ENCODE measurements at regions not wholly inside any gene's neighbourhood (a gene's known extent, or its start where the extent isn't known, plus 50 kb on each side); places are given as distances from the start of the nearest gene placed in this dataset.
"Not testable (repeated sequence)": the region's sequence is repeated elsewhere in the genome, so short reads cannot be mapped to it uniquely, and the experiment has no call there.

- not testable (repeated sequence) for DNase-seq (ENCODE audit: low read depth, low spot score)
These were observed 155.2 kb upstream of the TPTE start for GRCh38 chr21:10366210-10366609.

GRCh38 chr21:10367586-10367985 lies 153.8 kb upstream of the TPTE start:
- DNase-seq (ENCODE audit: low read depth, low spot score), result not testable (repeated sequence)

DNA sequence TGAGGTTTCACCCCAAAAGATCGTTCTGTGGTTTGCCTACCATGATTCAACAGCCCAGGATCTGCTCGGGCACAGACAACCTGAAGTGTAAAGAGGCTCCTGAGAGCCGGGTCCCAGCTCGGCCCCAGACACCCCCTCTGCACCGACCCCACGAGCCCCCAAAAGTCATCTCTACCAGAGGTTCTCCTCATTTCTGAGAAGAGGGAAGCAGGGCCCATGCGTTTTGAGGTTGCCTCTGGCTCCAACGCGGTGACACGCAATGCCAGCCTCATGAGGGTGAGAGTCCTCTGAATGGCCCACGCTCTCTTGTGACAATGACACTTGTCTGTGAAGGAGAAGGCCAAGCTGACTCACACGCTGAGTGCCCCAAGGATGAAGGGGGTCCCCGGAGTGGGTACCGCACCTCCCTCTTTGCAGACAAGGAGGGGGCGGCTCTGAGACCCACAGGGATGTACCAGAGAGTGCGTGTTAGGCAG lies 153.0 kb upstream of the TPTE start:
- not testable (repeated sequence) for DNase-seq (ENCODE audit: low read depth, low spot score)

GRCh38 chr21:10369289-10369688 lies 152.1 kb upstream of the TPTE start:
- DNase-seq (ENCODE audit: low read depth, low spot score), result not testable (repeated sequence)

DNA sequence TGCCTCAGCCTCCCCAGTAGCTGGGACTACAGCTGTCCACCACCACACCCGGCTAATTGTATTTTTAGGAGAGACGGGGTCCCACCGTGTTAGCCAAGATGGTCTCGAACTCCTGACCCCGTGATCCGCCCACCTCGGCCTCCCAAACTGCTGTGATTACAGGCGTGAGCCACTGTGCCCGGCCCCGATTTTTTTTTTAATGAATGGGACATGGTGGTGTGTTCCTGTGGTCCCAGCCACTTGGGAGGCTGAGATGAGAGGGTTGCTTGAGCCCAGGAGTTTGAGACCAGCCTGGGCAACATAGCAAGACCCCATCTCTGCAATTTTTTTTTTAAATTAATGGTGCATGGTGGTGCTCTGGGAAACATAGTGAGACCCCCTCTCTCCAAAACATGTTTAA lies 143.6 kb upstream of the TPTE start:
- not testable (repeated sequence) for DNase-seq (ENCODE audit: low read depth, low spot score)

- not testable (repeated sequence) for DNase-seq (ENCODE audit: low read depth, low spot score)
These were observed 141.6 kb upstream of the TPTE start for GRCh38 chr21:10379816-10380215.

DNA sequence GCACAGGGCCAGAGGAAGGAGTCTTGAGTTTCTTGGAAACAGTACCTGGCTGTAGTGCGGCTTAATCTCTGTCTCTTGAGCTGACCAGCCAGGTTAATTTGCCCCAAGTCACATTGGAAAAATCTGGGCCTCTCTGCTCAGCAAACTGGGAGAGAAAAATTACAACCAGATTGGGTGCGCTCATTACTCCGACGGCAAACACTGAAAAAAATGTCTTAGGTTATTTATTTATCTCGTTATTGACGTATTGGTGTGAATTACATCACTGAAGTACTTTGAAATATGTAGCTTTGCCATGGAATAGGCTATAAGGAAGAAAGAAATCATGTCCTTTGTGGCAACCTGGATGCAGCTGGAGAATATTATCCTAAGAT lies 139.7 kb upstream of the TPTE start:
- not testable (repeated sequence) for DNase-seq (ENCODE audit: low read depth, low spot score)

- DNase-seq (ENCODE audit: low read depth, low spot score), result not testable (repeated sequence)
These were observed 139.2 kb upstream of the TPTE start for GRCh38 chr21:10382135-10382534.

DNA sequence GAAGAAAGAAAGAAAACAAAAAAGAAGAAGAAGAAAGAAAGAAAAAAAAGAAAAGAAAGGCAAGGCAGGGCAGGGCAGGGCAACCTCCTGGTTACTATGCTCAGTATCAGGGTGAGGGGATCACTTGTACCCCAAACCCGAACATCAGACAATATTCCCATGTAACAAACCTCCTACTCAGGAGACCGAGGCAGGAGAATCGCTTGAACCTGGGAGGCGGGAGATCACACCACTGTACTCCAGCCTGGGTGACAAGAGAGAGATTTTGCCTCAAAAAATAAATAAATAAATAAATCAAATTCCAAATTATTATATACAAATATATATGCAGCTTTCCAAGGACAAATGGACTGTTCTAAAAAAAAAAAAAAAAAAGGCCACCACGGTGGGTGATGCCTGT lies 138.8 kb upstream of the TPTE start:
- not testable (repeated sequence) for DNase-seq (ENCODE audit: low read depth, low spot score)

DNA sequence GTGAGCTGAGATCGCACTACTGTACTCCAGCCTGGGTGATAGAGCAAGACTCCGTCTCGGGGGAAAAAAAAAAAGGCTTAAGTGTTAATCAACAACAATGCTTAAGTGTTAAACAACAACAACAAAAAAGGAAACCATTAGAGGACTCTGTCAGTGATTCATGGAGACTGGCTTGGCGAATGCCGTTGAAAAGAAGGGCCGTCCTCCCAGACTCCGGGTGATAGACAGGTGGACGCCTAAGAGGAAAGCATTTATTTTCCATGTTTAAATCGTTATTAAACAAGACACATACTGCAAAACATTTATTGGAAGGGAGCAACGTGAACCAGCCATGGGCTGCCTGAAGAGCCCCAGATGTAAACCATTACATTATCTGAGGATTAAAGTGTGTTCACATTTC lies 137.8 kb upstream of the TPTE start:
- not testable (repeated sequence) for DNase-seq (ENCODE audit: low read depth, low spot score)

DNA sequence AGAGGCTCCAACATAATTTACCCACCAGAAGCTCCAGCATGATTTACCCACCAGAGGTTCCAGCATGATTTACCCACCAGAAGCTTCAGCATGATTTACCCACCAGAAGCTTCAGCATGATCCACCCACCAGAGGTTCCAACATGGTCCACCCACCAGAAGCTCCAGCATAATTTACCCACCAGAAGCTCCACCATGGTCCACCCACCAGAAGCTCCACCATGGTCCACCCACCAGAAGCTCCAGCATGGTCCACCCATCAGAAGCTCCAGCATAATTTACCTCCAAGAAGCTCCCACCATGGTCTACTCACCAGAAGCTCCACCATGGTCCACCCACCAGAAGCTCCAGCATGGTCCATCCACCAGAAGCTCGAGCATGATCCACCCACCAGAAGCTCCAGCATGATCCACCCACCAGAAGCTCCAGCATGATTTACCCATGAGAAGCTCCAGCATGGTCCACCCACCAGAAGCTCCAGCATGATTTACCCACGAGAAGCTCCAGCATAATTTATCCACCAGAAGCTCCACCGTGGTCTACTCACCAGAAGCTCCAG lies 137.0 kb upstream of the TPTE start:
- not testable (repeated sequence) for DNase-seq (ENCODE audit: low read depth, low spot score)

DNA sequence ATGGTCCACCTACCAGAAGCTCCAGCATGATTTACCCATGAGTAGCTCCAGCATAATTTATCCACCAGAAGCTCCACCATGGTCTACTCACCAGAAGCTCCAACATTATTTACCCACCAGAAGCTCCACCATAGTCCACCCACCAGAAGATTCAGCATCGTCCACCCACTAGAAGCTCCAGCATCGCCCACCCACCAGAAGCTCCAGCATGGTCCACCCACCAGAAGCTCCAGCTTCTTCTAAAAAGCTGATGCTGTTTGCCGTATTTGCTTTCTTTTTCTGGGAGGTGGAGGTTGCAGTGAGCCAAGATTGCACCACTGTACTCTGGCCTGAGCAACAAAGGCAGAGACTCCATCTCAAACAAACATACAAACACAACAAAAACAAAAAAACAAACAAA lies 136.2 kb upstream of the TPTE start:
- not testable (repeated sequence) for DNase-seq (ENCODE audit: low read depth, low spot score)

GRCh38 chr21:10385898-10386527 lies 135.4 kb upstream of the TPTE start:
- DNase-seq (ENCODE audit: low read depth, low spot score), result not testable (repeated sequence)

DNA sequence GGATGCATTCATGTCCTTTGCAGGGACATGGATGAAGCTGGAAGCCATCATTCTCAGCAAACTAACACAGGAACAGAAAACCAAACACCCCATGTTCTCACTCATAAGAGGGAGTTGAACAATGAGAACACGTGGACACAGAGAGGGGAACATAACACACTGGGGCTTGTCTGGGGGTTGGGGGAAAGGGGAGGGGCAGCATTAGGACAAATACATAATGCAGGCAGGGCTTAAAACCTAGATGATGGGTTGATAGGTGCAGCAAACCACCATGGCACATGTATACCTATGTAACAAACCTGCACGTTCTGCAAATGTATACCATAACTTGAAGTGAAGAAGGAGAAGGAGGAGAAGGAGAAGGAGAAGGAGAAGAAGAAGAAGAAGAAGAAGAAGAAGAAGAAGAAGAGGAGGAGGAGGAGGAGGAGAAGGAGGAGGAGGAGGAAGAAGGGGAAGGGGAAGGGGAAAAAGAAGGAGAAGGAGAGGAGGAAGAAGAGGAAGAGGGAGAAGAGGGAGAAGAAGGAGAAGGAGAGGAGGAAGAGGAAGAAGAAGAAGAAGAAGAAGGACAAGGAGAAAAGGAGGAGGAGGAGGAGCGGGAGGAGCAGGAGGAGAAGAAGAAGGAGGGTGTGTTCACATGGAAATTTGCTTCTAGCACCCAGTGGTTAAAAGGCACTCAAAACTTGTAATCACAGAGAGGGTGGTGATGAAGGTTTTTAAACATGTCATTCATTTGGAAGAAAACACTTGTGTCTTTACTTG lies 133.5 kb upstream of the TPTE start:
- DNase-seq (ENCODE audit: low read depth, low spot score), result not testable (repeated sequence)

DNA sequence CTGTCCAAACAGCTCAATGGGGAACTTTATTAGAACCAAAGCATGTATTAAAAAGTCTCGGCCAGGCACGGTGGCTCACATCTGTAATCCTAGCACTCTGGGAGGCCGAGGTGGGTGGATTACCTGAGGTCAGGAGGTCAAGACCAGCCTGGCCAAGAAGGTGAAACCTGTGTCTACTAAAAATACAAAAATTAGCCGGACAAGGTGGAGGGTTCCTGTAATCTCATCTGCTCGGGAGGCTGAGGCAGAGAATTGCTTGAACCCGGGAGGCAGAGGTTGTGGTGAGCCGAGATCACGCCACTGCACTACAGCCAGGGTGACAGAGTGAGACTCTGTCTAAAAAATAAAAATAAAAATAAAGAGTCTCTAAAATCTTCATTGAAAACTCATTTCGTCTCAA lies 132.8 kb upstream of the TPTE start:
- DNase-seq (ENCODE audit: low read depth, low spot score), result not testable (repeated sequence)

- DNase-seq (ENCODE audit: low read depth, low spot score), result not testable (repeated sequence)
These were observed 129.1 kb upstream of the TPTE start for GRCh38 chr21:10392301-10392700.

DNA sequence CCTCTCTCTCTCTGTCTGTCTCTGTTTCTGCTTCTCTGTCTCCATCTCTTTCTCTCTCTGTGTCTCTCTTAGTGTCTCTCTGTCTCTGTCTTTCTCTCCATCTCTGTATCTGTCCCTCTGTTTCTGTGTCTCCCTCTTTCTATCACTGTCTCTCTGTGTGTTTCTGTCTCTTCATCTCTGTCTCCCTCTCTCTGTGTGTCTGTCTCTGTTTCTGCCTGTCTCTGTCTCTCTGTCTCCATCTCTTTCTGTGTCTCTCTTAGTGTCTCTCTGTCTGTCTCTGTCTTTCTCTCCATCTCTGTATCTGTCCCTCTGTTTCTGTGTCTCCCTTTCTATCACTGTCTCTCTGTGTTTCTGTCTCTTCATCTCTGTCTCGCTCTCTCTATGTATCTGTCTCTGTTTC lies 125.4 kb upstream of the TPTE start:
- DNase-seq (ENCODE audit: low read depth, low spot score), result not testable (repeated sequence)

DNA sequence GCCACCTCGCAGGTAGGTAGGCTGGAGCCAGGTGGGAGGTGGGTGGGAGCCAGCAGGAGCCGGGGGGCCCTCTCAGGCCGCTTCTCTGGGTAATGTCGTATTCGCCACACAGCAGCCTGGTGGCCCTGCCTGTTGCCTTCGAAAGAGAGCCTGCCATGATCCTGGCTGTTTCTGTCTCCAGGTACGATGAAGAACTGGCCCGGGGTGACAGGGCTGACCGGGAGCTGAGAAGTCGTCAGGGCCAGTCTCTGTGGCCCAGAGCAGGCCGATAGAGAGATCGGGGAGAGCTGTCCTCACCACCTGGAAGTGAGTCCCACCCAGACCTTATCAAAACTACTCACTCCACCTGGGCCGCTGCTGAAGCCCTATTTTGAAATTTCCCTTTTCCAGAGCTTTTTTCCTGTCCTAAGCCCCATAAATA lies 123.9 kb upstream of the TPTE start:
- DNase-seq (ENCODE audit: low read depth, low spot score), result not testable (repeated sequence)

GRCh38 chr21:10398692-10399489 lies 122.5 kb upstream of the TPTE start:
- DNase-seq (ENCODE audit: low read depth, low spot score), result not testable (repeated sequence)

- not testable (repeated sequence) for DNase-seq (ENCODE audit: low read depth, low spot score)
These were observed 120.6 kb upstream of the TPTE start for GRCh38 chr21:10400622-10401361.

GRCh38 chr21:10402461-10402860 lies 118.9 kb upstream of the TPTE start:
- DNase-seq (ENCODE audit: low read depth, low spot score), result not testable (repeated sequence)

Measured in brain pericyte (primary cell).